ENCODE measurements at regions not wholly inside any gene's neighbourhood (a gene's known extent, or its start where the extent isn't known, plus 50 kb on each side); places are given as distances from the start of the nearest gene placed in this dataset.
"Not testable (repeated sequence)": the region's sequence is repeated elsewhere in the genome, so short reads cannot be mapped to it uniquely, and the experiment has no call there.

DNA sequence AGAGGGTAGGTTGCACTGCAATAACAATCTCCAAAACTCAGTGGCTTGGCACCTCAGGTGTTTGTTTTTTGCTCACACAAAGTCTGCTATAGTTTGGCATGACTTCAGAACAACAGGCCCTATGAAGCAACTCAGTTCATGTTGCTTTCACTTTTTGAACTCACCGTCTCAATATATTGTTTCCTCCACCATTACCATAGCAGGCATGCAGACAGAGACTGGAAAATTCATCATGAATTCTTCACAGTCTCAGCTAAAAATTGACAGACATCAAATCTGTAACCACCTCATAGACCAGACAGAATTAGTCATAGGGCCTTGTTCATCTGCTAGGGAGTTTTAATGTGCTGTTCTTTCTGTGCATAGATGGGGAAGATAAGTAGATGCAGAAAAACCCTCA, 161.4 kb upstream of the POU1F1 start:
- 40 to 60% methylated on average over 1 of the region's 1 CpG for WGBS, 2 donors (ENCODE audit: low coverage in 1 of 2)
- Histone ChIP-seq H3K4me1 (no peaks in the 10 kb centered on the region), H3K27me3 (no peaks in the 10 kb centered on the region), H3K9me3 (no peaks in the 10 kb centered on the region), H3K27ac (no peak overlapping the region), H3K4me3 (no peak overlapping the region), H3K36me3 (no peaks in the 10 kb centered on the region)
- no peak for ATAC-seq
- no peak for TF ChIP-seq POLR2A (IDR thresholded peaks at IDR 0.05)
- TF ChIP-seq, protein P1, sequence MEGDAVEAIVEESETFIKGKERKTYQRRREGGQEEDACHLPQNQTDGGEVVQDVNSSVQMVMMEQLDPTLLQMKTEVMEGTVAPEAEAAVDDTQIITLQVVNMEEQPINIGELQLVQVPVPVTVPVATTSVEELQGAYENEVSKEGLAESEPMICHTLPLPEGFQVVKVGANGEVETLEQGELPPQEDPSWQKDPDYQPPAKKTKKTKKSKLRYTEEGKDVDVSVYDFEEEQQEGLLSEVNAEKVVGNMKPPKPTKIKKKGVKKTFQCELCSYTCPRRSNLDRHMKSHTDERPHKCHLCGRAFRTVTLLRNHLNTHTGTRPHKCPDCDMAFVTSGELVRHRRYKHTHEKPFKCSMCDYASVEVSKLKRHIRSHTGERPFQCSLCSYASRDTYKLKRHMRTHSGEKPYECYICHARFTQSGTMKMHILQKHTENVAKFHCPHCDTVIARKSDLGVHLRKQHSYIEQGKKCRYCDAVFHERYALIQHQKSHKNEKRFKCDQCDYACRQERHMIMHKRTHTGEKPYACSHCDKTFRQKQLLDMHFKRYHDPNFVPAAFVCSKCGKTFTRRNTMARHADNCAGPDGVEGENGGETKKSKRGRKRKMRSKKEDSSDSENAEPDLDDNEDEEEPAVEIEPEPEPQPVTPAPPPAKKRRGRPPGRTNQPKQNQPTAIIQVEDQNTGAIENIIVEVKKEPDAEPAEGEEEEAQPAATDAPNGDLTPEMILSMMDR (IDR thresholded peaks at IDR 0.05), result no peak
- no peak for TF ChIP-seq EP300 (IDR thresholded peaks at IDR 0.05)
- TF ChIP-seq POLR2AphosphoS5 (IDR thresholded peaks at IDR 0.05), result no peak

DNA sequence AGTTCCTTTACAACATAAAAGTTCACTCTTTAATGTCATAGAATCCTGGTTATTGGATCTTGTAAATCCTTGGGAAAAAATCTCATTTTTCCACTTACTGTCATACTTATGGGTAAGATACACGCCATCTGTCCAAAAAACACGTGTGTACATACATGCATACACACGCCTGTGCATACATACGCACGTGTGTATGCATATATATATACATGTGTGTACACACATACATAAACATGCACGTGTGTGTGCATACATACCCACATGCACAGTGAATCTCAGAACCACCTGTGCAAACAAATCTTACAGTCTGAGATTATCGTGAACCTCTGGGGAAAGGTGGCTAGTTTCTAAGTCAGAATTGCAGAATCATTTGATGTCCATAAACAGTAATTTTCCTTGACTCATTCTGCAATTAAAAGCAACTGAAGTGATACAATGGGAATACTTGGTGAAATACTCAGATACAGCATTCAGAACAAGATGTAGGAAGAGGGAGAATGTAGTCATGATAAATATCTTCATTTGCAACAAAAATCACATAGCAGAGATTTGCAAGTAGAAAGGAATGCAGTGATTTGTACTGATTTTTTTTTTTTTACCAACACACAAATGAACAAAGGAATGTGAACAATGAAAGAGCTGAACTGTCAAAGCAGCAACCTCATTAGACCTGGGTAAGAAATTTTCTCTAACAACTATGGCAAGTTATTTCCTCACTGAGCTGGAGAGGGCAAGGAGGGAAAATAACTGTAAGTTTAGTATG, 160.6 kb upstream of the POU1F1 start:
- Histone ChIP-seq H3K4me3 (no peak overlapping the region), H3K27ac (no peak overlapping the region), H3K9me3 (no peaks in the 10 kb centered on the region), H3K27me3 (no peaks in the 10 kb centered on the region), H3K4me1 (no peaks in the 10 kb centered on the region), H3K36me3 (no peaks in the 10 kb centered on the region)
- no peak for ATAC-seq
- TF ChIP-seq, protein P1 (IDR thresholded peaks at IDR 0.05), result no peak
- TF ChIP-seq POLR2AphosphoS5 (IDR thresholded peaks at IDR 0.05), result no peak
- 65 to 71% methylated on average over 6 to 7 of the region's 7 CpGs for whole genome bisulfite sequencing, 2 donors (ENCODE audit: low coverage in 1 of 2)

GRCh38 chr3:87435926-87436620, 159.7 kb upstream of the POU1F1 start:
- ATAC-seq, result no peak
- no peaks in the 10 kb centered on the region for H3K9me3 ChIP-seq
- no peaks in the 10 kb centered on the region for H3K36me3 ChIP-seq
- H3K27me3 ChIP-seq, result no peaks in the 10 kb centered on the region
- TF ChIP-seq POLR2AphosphoS5 (IDR thresholded peaks at IDR 0.05) (no peak), EP300 (IDR thresholded peaks at IDR 0.05) (no peak)
- H3K4me3 ChIP-seq, result no peak overlapping the region
- H3K4me1 ChIP-seq, result no peaks in the 10 kb centered on the region
- WGBS, 2 donors (ENCODE audit: low coverage in 1 of 2), result 30 to 67% methylated on average over 2 to 5 of the region's 5 CpGs
- no peak overlapping the region for H3K27ac ChIP-seq

- H3K4me1 ChIP-seq, H3K9me3 ChIP-seq, ATAC-seq, H3K36me3 ChIP-seq, H3K4me3 ChIP-seq, H3K27ac ChIP-seq, H3K27me3 ChIP-seq: not testable (repeated sequence)
- 67 to 83% methylated on average over 2 to 3 of the region's 3 CpGs for WGBS, 2 donors (ENCODE audit: low coverage in 1 of 2)
Observed at GRCh38 chr3:87433445-87433844, 157.1 kb upstream of the POU1F1 start.

DNA sequence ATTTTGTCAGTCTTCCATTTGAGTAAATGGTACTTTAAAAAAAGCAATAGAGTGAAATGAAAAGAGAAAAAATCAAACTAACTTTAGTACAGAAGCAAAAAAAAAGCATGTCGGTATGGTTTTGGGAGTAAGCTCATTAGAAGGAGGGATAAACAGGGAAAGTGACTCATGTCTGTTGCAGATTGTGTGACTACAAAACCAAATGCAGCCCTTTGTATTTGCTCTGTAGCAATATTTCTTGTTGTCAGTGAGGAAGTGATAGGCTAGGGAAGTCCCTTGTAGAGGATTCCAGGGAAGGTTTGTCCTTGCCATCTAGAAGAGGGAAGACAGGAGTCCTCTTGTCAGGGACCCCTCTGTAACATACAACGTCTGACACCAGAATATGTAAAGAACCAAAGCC, 150.5 kb upstream of the POU1F1 start:
- Histone ChIP-seq H3K27ac (no peak overlapping the region), H3K4me3 (no peak overlapping the region), H3K9me3 (no peaks in the 10 kb centered on the region), H3K4me1 (no peaks in the 10 kb centered on the region), H3K27me3 (no peaks in the 10 kb centered on the region), H3K36me3 (no peaks in the 10 kb centered on the region)
- WGBS, 2 donors (ENCODE audit: low coverage in 1 of 2), result 63 to 83% methylated on average over 1 of the region's 2 CpGs
- TF ChIP-seq POLR2A (IDR thresholded peaks at IDR 0.05), result no peak
- TF ChIP-seq POLR2AphosphoS5 (IDR thresholded peaks at IDR 0.05), result no peak
- TF ChIP-seq, protein P1 (IDR thresholded peaks at IDR 0.05), result no peak
- no peak for TF ChIP-seq EP300 (IDR thresholded peaks at IDR 0.05)
- no peak for ATAC-seq

DNA sequence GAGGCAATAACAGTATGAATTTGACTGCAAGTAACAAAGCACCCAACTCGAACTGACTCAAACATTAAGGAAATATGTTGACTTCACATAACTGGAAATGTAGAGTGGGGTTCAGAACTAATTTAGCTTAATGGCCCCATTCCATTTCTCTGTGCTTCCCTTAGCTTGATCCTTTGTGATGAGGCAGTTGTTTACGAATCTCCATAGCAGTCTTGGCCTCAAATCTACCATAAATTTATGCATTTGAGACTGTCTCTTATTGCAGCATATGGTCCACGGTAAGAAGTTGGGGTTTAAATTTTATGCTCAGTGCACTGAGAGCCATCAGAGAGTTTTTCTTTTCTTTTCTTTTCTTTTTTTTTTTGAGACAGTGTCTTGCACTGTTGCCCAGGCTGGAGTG, 148.7 kb upstream of the POU1F1 start:
- H3K9me3 ChIP-seq, result no peaks in the 10 kb centered on the region
- WGBS, 2 donors (ENCODE audit: low coverage in 1 of 2), result 73 to 83% methylated on average over 2 to 3 of the region's 3 CpGs
- TF ChIP-seq EP300 (IDR thresholded peaks at IDR 0.05), result no peak
- no peak for TF ChIP-seq POLR2AphosphoS5 (IDR thresholded peaks at IDR 0.05)
- TF ChIP-seq, protein P1 (IDR thresholded peaks at IDR 0.05), result no peak
- no peak for TF ChIP-seq POLR2A (IDR thresholded peaks at IDR 0.05)
- no peaks in the 10 kb centered on the region for H3K4me1 ChIP-seq
- no peak for ATAC-seq
- no peaks in the 10 kb centered on the region for H3K36me3 ChIP-seq
- H3K4me3 ChIP-seq, result no peak overlapping the region
- H3K27ac ChIP-seq, result no peak overlapping the region
- no peaks in the 10 kb centered on the region for H3K27me3 ChIP-seq

All from gastroesophageal sphincter (tissue), 4 donors.